Breast epithelium (tissue), 4 donors: ENCODE measurements at regions not wholly inside any gene's neighbourhood (a gene's known extent, or its start where the extent isn't known, plus 50 kb on each side); places are given as distances from the start of the nearest gene placed in this dataset.

ENCODE experiments used
- DNase-seq, 2 donors: peaks; one replicate each; pipeline ENCODE4 v3.0.0-alpha.2; 2019; ENCODE audit warnings: low spot score in 2 of 2
- H3K27ac ChIP-seq, 2 donors: fragments of 200-600 bp; sonication (generic) in 1 of 2; one replicate each; pipeline ENCODE4 v1.5.1; 2016 to 2019; ENCODE audit warnings: mild to moderate bottlenecking in 1 of 2
- H3K27me3 ChIP-seq, 2 donors: fragments of 200-600 bp; sonication (generic) in 1 of 2; one replicate each; pipeline versions ENCODE4 v1.5.1 to v1.6.0; 2017 to 2019; ENCODE audit warnings: control low read depth in 1 of 2, mild to moderate bottlenecking in 1 of 2
- H3K36me3 ChIP-seq: fragments of 200-600 bp; one replicate; pipeline ENCODE4 v1.5.1; 2019
- H3K4me1 ChIP-seq, 2 donors: fragments of 200-600 bp; sonication (generic); one replicate each; pipeline ENCODE4 v1.5.1; 2016 to 2019; ENCODE audit warnings: control low read depth in 1 of 2
- H3K4me3 ChIP-seq, 3 donors: fragments of 200-600 bp; sonication (generic); 1 replicate in 2 of 3; 2 replicates in 1 of 3; pipeline ENCODE4 v1.5.1; 2016 to 2019; ENCODE audit warnings: mild to moderate bottlenecking in 3 of 3, moderate library complexity in 2 of 3
- H3K9me3 ChIP-seq, 2 donors: fragments of 200-600 bp; sonication (generic) in 1 of 2; one replicate each; pipeline ENCODE4 v1.5.1; 2016 to 2019; ENCODE audit warnings: control low read depth in 1 of 2
- CTCF ChIP-seq, 3 donors: fragments of 450-650 bp; IDR thresholded peaks; one replicate each; pipeline ENCODE4 v1.5.1; 2016 to 2017; ENCODE audit warnings: antibody characterized with exemption in 3 of 3, mild to moderate bottlenecking in 3 of 3, moderate library complexity in 3 of 3
- POLR2A ChIP-seq: fragments of 450-650 bp; IDR thresholded peaks from one replicate; pipeline ENCODE4 v1.6.1; 2016; ENCODE audit warnings: antibody characterized with exemption, mild to moderate bottlenecking, moderate library complexity
- POLR2AphosphoS5 ChIP-seq, 3 donors: sonication (generic); formaldehyde crosslinking; IDR thresholded peaks; one replicate each; pipeline ENCODE4 v1.6.1; 2017; ENCODE audit warnings: antibody characterized with exemption in 3 of 3
- intact Hi-C: fragments of 100-400 bp; cut with DNase I; formaldehyde crosslinking; loops from one replicate; pipeline ENCODE4 v1.15.1; 2023; ENCODE audit warnings: low total_unique reads

GRCh38 chr3:135499426-135499825 lies 466.1 kb upstream of the PPP2R3A start:
- Histone ChIP-seq H3K27ac (no peak overlapping the region), H3K27me3 (no peaks in the 10 kb centered on the region), H3K9me3 (no peaks in the 10 kb centered on the region), H3K36me3 (no peaks in the 10 kb centered on the region), H3K4me1 (no peaks in the 10 kb centered on the region), H3K4me3 (no peak overlapping the region)
- TF ChIP-seq POLR2AphosphoS5 (IDR thresholded peaks at IDR 0.05): no peak
- no peak for TF ChIP-seq CTCF (IDR thresholded peaks at IDR 0.05)
- TF ChIP-seq POLR2A: no peak
- intact Hi-C loops: no loop called here
- no peak for DNase-seq

GRCh38 chr3:135500034-135500433 lies 465.5 kb upstream of the PPP2R3A start:
- H3K4me3 ChIP-seq: no peak overlapping the region
- H3K27ac ChIP-seq: no peak overlapping the region
- no peaks in the 10 kb centered on the region for H3K27me3 ChIP-seq
- H3K9me3 ChIP-seq: no peaks in the 10 kb centered on the region
- no peaks in the 10 kb centered on the region for H3K4me1 ChIP-seq
- intact Hi-C loops: no loop called here
- DNase-seq: no peak
- TF ChIP-seq POLR2A (no peak), CTCF (IDR thresholded peaks at IDR 0.05) (no peak), POLR2AphosphoS5 (IDR thresholded peaks at IDR 0.05) (no peak)
- no peaks in the 10 kb centered on the region for H3K36me3 ChIP-seq

GRCh38 chr3:135503065-135503759 lies 462.3 kb upstream of the PPP2R3A start:
- H3K27me3 ChIP-seq: no peaks in the 10 kb centered on the region
- H3K27ac ChIP-seq: no peak overlapping the region
- H3K9me3 ChIP-seq: no peaks in the 10 kb centered on the region
- DNase-seq: no peak
- intact Hi-C loops: no loop called here
- no peaks in the 10 kb centered on the region for H3K36me3 ChIP-seq
- H3K4me1 ChIP-seq: no peaks in the 10 kb centered on the region
- no peak overlapping the region for H3K4me3 ChIP-seq
- TF ChIP-seq POLR2A (no peak), POLR2AphosphoS5 (IDR thresholded peaks at IDR 0.05) (no peak), CTCF (IDR thresholded peaks at IDR 0.05) (no peak)

- H3K4me3 ChIP-seq: no peak overlapping the region
- no peaks in the 10 kb centered on the region for H3K27me3 ChIP-seq
- H3K9me3 ChIP-seq: peaks cover 0 to 2% of the 10 kb centered on the region in 2 donors
- H3K27ac ChIP-seq: no peak overlapping the region
- no peaks in the 10 kb centered on the region for H3K4me1 ChIP-seq
- intact Hi-C loops: no loop called here
- no peak for TF ChIP-seq POLR2AphosphoS5 (IDR thresholded peaks at IDR 0.05)
- TF ChIP-seq CTCF (IDR thresholded peaks at IDR 0.05): peak in 2 of 3 donors; percentile 14 to 38
- DNase-seq: peak; percentile 40 to 54
- H3K36me3 ChIP-seq: no peaks in the 10 kb centered on the region
These were observed 461.5 kb upstream of the PPP2R3A start for GRCh38 chr3:135503760-135504686.
